A549 (cell line): ENCODE measurements at regions not wholly inside any gene's neighbourhood (a gene's known extent, or its start where the extent isn't known, plus 50 kb on each side); places are given as distances from the start of the nearest gene placed in this dataset.
"Not testable (repeated sequence)": the region's sequence is repeated elsewhere in the genome, so short reads cannot be mapped to it uniquely, and the experiment has no call there.

Experiments used
- ATOH8 ChIP-seq: fragments of 250-450 bp; sonication (Bioruptor Pico); IDR thresholded peaks from 2 replicates; pipeline ENCODE4 v1.5.0; 2020; ENCODE audit warnings: low read depth, mild to moderate bottlenecking, moderate library complexity
- CTCF ChIP-seq: fragments of >200 bp; sonication (Bioruptor Twin); formaldehyde crosslinking; IDR thresholded peaks from 3 replicates; pipeline ENCODE4 v1.5.1; 2016
- EP300 ChIP-seq, 2 experiments: fragments of >200 bp; sonication (Bioruptor Twin); formaldehyde crosslinking; IDR thresholded peaks; 2 replicates in 1 of 2; 3 replicates in 1 of 2; pipeline ENCODE4 v1.6.1; 2016 to 2017
- RAD21 ChIP-seq, 2 experiments: fragments of >200 bp in 1 of 2; sonication (Bioruptor Twin) in 1 of 2; formaldehyde crosslinking in 1 of 2; IDR thresholded peaks in 1 of 2; conservative IDR thresholded peaks in 1 of 2; 2 replicates in 1 of 2; 3 replicates in 1 of 2; pipeline ENCODE4 v1.6.1; 2012 to 2018; ENCODE audit warnings: inconsistent platforms in 1 of 2
- RNF2 ChIP-seq: fragments of 200-600 bp; sonication (generic); IDR thresholded peaks from 2 replicates; pipeline ENCODE4 v1.6.1; 2016; ENCODE audit warnings: low read depth, mild to moderate bottlenecking, antibody characterized with exemption, moderate library complexity, borderline replicate concordance

DNA sequence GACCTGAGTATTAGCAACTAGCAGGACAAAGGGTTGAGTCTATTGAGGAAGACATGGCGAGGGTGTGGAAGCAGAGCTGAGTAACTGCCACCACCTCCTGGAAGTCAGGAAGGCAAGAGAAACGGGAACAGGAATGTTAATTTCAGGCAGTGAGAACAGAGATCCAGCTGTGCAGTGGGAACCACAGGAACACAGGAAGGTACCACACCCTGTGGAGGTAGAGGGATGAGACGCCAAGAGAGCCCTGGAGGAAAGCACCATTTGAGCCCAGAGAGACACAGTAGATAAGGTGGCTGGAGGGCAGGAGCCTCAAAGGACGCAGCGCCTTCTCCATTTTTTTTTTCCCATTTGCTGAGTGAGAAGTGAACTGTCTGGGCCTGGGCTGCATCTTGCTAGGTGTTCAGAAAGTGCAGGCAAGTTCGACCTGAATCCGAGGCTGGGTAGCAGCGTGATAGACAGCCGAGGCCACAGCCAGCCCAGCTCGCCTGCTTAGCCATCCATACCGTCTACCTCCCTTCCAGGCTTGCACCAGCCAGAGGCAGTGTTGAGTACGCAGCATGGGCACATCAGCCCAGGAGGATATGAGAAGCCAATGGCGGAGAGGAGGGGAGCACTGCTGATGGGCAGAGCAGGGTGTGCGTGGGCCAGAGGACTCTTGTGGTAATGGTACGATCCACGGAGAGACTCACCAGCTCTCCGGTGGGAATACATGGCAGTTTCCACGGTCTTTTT is 306.7 kb downstream of the ANAPC1 start:
- not testable (repeated sequence) for TF ChIP-seq RAD21 (conservative IDR thresholded peaks at IDR 0.05 in 1 of 2, IDR thresholded peaks at IDR 0.05 in 1 of 2); CTCF; ATOH8 (CRISPR knock-in tag); RNF2; EP300 (IDR thresholded peaks at IDR 0.05)
